Body of pancreas (tissue), 4 donors: ENCODE measurements at regions not wholly inside any gene's neighbourhood (a gene's known extent, or its start where the extent isn't known, plus 50 kb on each side); places are given as distances from the start of the nearest gene placed in this dataset.
"Not testable (repeated sequence)": the region's sequence is repeated elsewhere in the genome, so short reads cannot be mapped to it uniquely, and the experiment has no call there.

Experiments used
- ATAC-seq: fragments of 150-250 bp; one replicate; pipeline ENCODE4 v1.9.1; 2016
- DNase-seq, 4 donors: peaks; one replicate each; pipeline ENCODE4 v3.0.0-alpha.2; 2019
- H3K27ac ChIP-seq, 4 donors: fragments of 200-600 bp; sonication (generic); 1 replicate in 3 of 4; 2 replicates in 1 of 4; pipeline versions ENCODE4 v1.5.1 to v1.6.1; 2016 to 2019; ENCODE audit warnings: mild to moderate bottlenecking in 1 of 4, mixed read lengths in 1 of 4, moderate library complexity in 1 of 4
- H3K27me3 ChIP-seq, 2 donors: fragments of 200-600 bp; sonication (generic); one replicate each; pipeline ENCODE4 v1.6.0; 2016; ENCODE audit warnings: mild to moderate bottlenecking in 1 of 2
- H3K36me3 ChIP-seq, 2 donors: fragments of 200-600 bp; sonication (generic); replicated peaks in 1 of 2; 2 replicates each; pipeline ENCODE4 v1.5.1; 2016; ENCODE audit warnings: low read depth in 2 of 2; ENCODE audit not compliant: insufficient read depth in 1 of 2
- H3K4me1 ChIP-seq: fragments of 200-600 bp; sonication (generic); one replicate; pipeline ENCODE4 v1.6.0; 2016
- H3K4me3 ChIP-seq, 2 donors: fragments of 200-600 bp; sonication (generic); 1 replicate in 1 of 2; 2 replicates in 1 of 2; pipeline ENCODE4 v1.5.1; 2016 to 2019
- H3K9me3 ChIP-seq, 3 donors: fragments of 200-600 bp; sonication (generic); 1 replicate in 2 of 3; 2 replicates in 1 of 3; pipeline ENCODE4 v1.5.1; 2016
- POLR2A ChIP-seq, 3 donors: fragments of 450-650 bp; IDR thresholded peaks; one replicate each; pipeline ENCODE4 v1.6.1; 2016; ENCODE audit warnings: antibody characterized with exemption in 3 of 3, mild to moderate bottlenecking in 2 of 3
- WGBS, 2 donors: methylation state at CpG; one replicate each; pipeline ENCODE4 v1.1.5; 2017; 5-methylcytosine and 5-hydroxymethylcytosine counted together
- intact Hi-C: fragments of 100-400 bp; cut with DNase I; formaldehyde crosslinking; loops from one replicate; pipeline ENCODE4 v1.15.1; 2023
- TF ChIP-seq, protein P1 (sequence below), 7 experiments: fragments of 450-650 bp in 4 of 7; fragments of 200-600 bp in 3 of 7; sonication (generic) in 3 of 7; IDR thresholded peaks; one replicate each; pipeline ENCODE4 v1.5.1; 2016 to 2019; ENCODE audit warnings: antibody characterized with exemption in 7 of 7

DNA sequence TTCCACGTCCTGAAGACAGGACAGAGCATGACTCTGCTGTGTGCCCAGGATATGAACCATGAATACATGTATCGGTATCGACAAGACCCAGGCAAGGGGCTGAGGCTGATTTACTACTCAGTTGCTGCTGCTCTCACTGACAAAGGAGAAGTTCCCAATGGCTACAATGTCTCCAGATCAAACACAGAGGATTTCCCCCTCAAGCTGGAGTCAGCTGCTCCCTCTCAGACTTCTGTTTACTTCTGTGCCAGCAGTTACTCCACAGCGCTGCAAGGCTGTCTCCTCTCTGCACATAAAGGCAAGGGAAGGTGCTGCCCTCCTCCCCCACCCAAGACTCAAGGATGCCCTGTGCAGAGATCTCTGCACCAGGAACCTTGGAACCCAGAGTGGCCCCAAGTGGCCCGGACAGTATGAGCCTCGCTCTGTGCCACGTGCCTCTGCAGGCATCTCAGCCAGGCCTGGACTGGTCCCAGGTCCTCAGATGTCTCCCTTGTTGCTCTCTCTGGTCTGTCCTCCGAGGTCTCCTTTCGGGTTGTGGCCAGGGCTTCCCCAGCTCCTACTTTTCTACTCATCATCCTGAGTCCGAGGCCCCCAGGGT lies 230.3 kb upstream of the PRSS58 start:
- TF ChIP-seq, protein P1, sequence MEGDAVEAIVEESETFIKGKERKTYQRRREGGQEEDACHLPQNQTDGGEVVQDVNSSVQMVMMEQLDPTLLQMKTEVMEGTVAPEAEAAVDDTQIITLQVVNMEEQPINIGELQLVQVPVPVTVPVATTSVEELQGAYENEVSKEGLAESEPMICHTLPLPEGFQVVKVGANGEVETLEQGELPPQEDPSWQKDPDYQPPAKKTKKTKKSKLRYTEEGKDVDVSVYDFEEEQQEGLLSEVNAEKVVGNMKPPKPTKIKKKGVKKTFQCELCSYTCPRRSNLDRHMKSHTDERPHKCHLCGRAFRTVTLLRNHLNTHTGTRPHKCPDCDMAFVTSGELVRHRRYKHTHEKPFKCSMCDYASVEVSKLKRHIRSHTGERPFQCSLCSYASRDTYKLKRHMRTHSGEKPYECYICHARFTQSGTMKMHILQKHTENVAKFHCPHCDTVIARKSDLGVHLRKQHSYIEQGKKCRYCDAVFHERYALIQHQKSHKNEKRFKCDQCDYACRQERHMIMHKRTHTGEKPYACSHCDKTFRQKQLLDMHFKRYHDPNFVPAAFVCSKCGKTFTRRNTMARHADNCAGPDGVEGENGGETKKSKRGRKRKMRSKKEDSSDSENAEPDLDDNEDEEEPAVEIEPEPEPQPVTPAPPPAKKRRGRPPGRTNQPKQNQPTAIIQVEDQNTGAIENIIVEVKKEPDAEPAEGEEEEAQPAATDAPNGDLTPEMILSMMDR (IDR thresholded peaks at IDR 0.05) = no peak
- no peak for TF ChIP-seq POLR2A (IDR thresholded peaks at IDR 0.05)
- H3K9me3 ChIP-seq = no peaks in the 10 kb centered on the region
- H3K27me3 ChIP-seq = no peaks in the 10 kb centered on the region
- WGBS, 2 donors = 63 to 90% methylated on average over 8 to 10 of the region's 10 CpGs
- peaks cover 9% of the 10 kb centered on the region for H3K4me1 ChIP-seq
- no peaks in the 10 kb centered on the region for H3K36me3 ChIP-seq
- ATAC-seq = no peak
- intact Hi-C loops = no loop called here
- no peak for DNase-seq
- no peak overlapping the region for H3K4me3 ChIP-seq
- no peak overlapping the region for H3K27ac ChIP-seq

DNA sequence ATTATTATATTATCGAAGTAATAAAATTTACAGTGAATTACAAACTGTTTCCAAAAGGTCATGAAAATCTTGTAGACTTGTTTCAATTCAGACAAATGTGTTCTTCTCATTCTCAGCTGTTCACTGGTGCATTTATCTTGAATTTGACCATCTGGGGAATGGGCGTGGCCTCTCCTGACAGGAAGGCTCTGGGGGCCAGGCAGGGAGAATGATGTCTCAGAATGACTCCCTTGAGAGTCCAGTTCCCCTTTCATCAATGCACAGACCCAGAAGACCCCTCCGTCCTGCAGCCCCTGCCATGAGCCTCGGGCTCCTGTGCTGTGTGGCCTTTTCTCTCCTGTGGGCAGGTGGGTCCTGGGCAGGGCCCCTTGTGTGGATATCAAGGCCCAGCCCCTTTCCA lies 229.7 kb upstream of the PRSS58 start:
- intact Hi-C loops, H3K27me3 ChIP-seq, H3K4me1 ChIP-seq, H3K36me3 ChIP-seq, ATAC-seq, DNase-seq, H3K9me3 ChIP-seq, H3K4me3 ChIP-seq, H3K27ac ChIP-seq: not testable (repeated sequence)
- 71 to 76% methylated on average over 4 of the region's 4 CpGs for WGBS, 2 donors

DNA sequence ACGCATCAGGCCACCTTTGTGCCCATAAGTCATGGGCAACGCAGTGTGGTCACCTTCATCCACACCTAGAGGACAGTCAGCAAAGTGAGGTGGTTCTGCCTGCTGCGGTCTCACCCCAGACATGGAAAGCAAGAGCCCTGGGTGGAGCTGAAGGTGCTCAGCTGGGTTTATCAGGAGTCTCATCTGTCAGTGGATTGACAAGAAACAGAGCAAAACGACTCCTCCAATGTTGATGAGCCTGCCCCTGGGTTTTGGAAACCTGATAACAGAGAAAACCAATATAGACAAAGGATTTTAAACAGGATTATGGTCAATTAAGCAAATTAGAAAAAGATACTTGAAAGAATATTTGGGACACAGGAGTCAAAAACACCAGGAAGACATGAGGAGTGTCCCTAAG lies 229.3 kb upstream of the PRSS58 start:
- DNase-seq (no peak), ATAC-seq (no peak)
- H3K27ac ChIP-seq = no peak overlapping the region
- H3K36me3 ChIP-seq = no peaks in the 10 kb centered on the region
- no peak overlapping the region for H3K4me3 ChIP-seq
- TF ChIP-seq POLR2A (IDR thresholded peaks at IDR 0.05) = no peak
- TF ChIP-seq, protein P1 (IDR thresholded peaks at IDR 0.05) = no peak
- 71 to 72% methylated on average over 4 of the region's 4 CpGs for WGBS, 2 donors
- H3K27me3 ChIP-seq = no peaks in the 10 kb centered on the region
- H3K4me1 ChIP-seq = no peaks in the 10 kb centered on the region
- intact Hi-C loops = no loop called here
- no peaks in the 10 kb centered on the region for H3K9me3 ChIP-seq

DNA sequence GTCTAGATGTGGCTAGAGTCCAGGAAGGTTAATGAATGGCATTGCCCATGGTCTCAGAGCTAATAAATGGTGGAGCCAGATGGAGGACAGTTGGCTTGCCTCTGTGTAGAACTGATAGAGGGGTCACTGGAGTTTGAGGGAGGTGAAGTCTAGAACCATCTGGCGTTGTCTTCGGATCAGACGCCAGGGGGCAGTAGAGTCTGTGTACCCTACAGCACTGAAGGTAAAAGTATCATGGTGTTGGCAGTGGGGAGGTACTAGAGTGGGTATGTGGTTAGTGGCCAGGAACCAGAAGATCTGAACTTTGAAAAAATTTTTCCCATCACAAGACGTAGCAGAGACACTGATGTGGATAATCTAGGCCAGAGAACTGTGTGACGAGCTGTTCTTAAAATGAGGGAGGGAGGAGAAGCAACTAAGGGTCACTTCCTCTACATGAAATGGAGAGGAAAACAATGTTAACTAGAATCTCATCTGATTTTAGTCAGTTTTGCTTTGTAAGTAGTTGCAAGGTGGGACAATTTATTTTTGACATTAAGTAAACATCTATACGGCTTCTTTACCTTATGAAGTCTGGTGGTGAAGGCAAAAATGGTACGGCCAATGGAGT lies 227.9 kb upstream of the PRSS58 start:
- H3K27me3 ChIP-seq = no peaks in the 10 kb centered on the region
- H3K4me1 ChIP-seq = no peaks in the 10 kb centered on the region
- ATAC-seq = no peak
- no peak for TF ChIP-seq POLR2A (IDR thresholded peaks at IDR 0.05)
- TF ChIP-seq, protein P1 (IDR thresholded peaks at IDR 0.05) = peak in 5 of 7 experiments; percentile 21 to 41 (median 26)
- H3K27ac ChIP-seq = no peak overlapping the region
- H3K9me3 ChIP-seq = no peaks in the 10 kb centered on the region
- DNase-seq = no peak
- no peaks in the 10 kb centered on the region for H3K36me3 ChIP-seq
- WGBS, 2 donors = 59 to 72% methylated on average over 7 of the region's 7 CpGs
- intact Hi-C loops = no loop called here
- H3K4me3 ChIP-seq = no peak overlapping the region

DNA sequence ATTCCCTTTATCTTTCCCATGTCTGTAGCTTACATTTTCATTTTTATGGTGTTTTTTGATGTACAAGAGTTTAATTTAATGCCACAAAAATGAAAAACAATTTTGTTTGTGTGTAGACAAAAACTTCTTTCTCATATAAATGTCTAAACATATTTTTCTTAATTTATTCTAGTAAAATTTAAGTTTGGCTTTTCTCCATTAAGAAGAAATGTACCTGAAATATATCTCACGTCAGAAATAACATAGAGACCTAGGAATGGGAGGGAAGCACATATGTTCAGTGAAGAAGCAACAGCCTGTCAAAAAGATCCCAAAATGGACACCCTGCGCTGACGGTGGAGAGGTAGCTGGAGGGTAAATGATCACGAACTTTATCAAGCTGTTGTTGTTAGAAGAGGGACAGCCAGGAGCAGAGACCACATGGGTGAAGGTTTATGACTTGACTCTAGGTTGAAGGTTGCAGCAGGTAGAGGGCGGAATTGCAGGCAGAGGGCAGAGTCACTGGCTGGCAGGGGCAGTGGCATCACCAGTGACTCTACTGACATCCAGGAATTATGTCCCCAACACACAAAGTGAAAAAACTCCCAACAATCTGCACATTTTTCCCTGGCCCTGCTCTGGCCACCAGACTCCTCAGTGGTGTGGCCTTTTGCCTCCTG lies 225.9 kb upstream of the PRSS58 start:
- no peaks in the 10 kb centered on the region for H3K36me3 ChIP-seq
- peaks cover 2% of the 10 kb centered on the region for H3K4me1 ChIP-seq
- no peak overlapping the region for H3K4me3 ChIP-seq
- DNase-seq = no peak
- WGBS, 2 donors = 61 to 65% methylated on average over 5 of the region's 5 CpGs
- H3K27me3 ChIP-seq = no peaks in the 10 kb centered on the region
- no peak overlapping the region for H3K27ac ChIP-seq
- ATAC-seq = no peak
- no peaks in the 10 kb centered on the region for H3K9me3 ChIP-seq
- TF ChIP-seq, protein P1 (IDR thresholded peaks at IDR 0.05) = peak in 2 of 7 experiments; percentile 0 to 10
- TF ChIP-seq POLR2A (IDR thresholded peaks at IDR 0.05) = no peak
- intact Hi-C loops = no loop called here
